ENCODE measurements at regions not wholly inside any gene's neighbourhood (a gene's known extent, or its start where the extent isn't known, plus 50 kb on each side); places are given as distances from the start of the nearest gene placed in this dataset.

DNA sequence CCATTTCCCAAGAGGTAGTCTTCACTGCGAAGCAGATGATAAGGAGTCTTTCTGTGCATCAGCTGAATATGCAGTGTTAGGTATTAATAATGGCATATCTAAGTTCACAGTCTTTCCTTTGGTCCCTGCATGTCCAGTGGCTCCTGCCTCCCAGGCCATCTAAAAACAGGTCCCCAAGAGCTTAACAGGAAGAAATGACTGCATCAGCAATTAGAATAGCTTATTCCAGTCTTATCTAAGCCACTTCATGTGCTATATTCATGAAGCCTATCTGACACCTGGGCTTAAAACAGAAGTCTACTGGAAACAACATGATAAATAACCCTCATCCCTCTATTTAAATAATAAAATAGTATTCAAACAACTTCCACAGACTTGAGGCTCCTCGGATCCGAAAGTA is 346.1 kb upstream of the ERCC4 start:
- TF ChIP-seq, protein P1, sequence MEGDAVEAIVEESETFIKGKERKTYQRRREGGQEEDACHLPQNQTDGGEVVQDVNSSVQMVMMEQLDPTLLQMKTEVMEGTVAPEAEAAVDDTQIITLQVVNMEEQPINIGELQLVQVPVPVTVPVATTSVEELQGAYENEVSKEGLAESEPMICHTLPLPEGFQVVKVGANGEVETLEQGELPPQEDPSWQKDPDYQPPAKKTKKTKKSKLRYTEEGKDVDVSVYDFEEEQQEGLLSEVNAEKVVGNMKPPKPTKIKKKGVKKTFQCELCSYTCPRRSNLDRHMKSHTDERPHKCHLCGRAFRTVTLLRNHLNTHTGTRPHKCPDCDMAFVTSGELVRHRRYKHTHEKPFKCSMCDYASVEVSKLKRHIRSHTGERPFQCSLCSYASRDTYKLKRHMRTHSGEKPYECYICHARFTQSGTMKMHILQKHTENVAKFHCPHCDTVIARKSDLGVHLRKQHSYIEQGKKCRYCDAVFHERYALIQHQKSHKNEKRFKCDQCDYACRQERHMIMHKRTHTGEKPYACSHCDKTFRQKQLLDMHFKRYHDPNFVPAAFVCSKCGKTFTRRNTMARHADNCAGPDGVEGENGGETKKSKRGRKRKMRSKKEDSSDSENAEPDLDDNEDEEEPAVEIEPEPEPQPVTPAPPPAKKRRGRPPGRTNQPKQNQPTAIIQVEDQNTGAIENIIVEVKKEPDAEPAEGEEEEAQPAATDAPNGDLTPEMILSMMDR (IDR thresholded peaks at IDR 0.05), result no peak
- TF ChIP-seq POLR2AphosphoS5 (IDR thresholded peaks at IDR 0.05), result no peak
- no peak for TF ChIP-seq EP300 (IDR thresholded peaks at IDR 0.05)
- no peak for TF ChIP-seq POLR2A (IDR thresholded peaks at IDR 0.05)

All from stomach (tissue), 4 donors.